A549 (cell line): ENCODE measurements at regions not wholly inside any gene's neighbourhood (a gene's known extent, or its start where the extent isn't known, plus 50 kb on each side); places are given as distances from the start of the nearest gene placed in this dataset.

Experiments used
- ATAC-seq, 2 experiments: fragments of 200-7000 bp in 1 of 2; fragments of >200 bp in 1 of 2; cut with Nextera tagmentation in 1 of 2; cut with Tn5 transposase in 1 of 2; 3 replicates each; pipeline versions ENCODE4 v1.8.0 to v1.9.1; 2018 to 2020; ENCODE audit warnings: mild to moderate bottlenecking in 1 of 2, moderate library complexity in 1 of 2
- CTCF ChIA-PET: fragments of 300-600 bp; sonication (Branson Sonifier 250); formaldehyde crosslinking; extraction: SDS; loops from one replicate; lab custom pipeline; 2021; ENCODE audit warnings: antibody characterized with exemption, inconsistent platforms; lab: Yijun Ruan, JAX
- POLR2A ChIA-PET: fragments of 350-600 bp; formaldehyde crosslinking; extraction: SDS; loops from one replicate; lab custom pipeline; 2021; ENCODE audit warnings: antibody characterized with exemption, inconsistent platforms; lab: Yijun Ruan, JAX
- DNase-seq, 2 experiments: peaks; one replicate each; pipeline versions ENCODE4 v3.0.0 to v3.0.0-alpha.2; 2011 to 2016; ENCODE audit warnings: low read depth in 1 of 2, low spot score in 1 of 2
- FAIRE-seq: peaks from 2 replicates; lab custom pipeline; 2011; peaks lifted over from hg19 to GRCh38; lab: Jason Lieb, UNC
- H3K27ac ChIP-seq, 2 experiments: fragments of >200 bp; sonication (Bioruptor Twin); formaldehyde crosslinking; 3 replicates each; pipeline ENCODE4 v1.5.1; 2016 to 2017
- H3K4me1 ChIP-seq: fragments of >200 bp; sonication (Bioruptor Twin); formaldehyde crosslinking; 3 replicates; pipeline ENCODE4 v1.6.1; 2016
- H3K4me2 ChIP-seq: fragments of >200 bp; sonication (Bioruptor Twin); formaldehyde crosslinking; 3 replicates; pipeline ENCODE4 v1.6.1; 2016
- H3K4me3 ChIP-seq: fragments of >200 bp; sonication (Bioruptor Twin); formaldehyde crosslinking; 3 replicates; pipeline ENCODE4 v1.5.1; 2016
- H3K9me3 ChIP-seq: fragments of >200 bp; sonication (Bioruptor Twin); formaldehyde crosslinking; 3 replicates; pipeline ENCODE4 v1.6.1; 2016
- ATOH8 ChIP-seq: fragments of 250-450 bp; sonication (Bioruptor Pico); IDR thresholded peaks from 2 replicates; pipeline ENCODE4 v1.5.0; 2020; ENCODE audit warnings: low read depth, mild to moderate bottlenecking, moderate library complexity
- BCL3 ChIP-seq: fragments of >200 bp; sonication (Bioruptor Twin); formaldehyde crosslinking; IDR thresholded peaks from 3 replicates; pipeline ENCODE4 v1.6.1; 2016
- BHLHE40 ChIP-seq: IDR thresholded peaks from 2 replicates; pipeline ENCODE4 v1.6.1; 2012; ENCODE audit warnings: low read depth, low read length, inconsistent platforms
- CEBPB ChIP-seq, 2 experiments: fragments of >200 bp in 1 of 2; sonication (Bioruptor Twin) in 1 of 2; formaldehyde crosslinking in 1 of 2; IDR thresholded peaks; 2 replicates each; pipeline ENCODE4 v1.6.1; 2012 to 2016
- CHD2 ChIP-seq: fragments of 150-350 bp; IDR thresholded peaks from 2 replicates; pipeline ENCODE4 v1.6.1; 2014; ENCODE audit warnings: low read length; ENCODE audit not compliant: partially characterized antibody
- E2F6 ChIP-seq: IDR thresholded peaks from 2 replicates; pipeline ENCODE4 v1.6.1; 2012; ENCODE audit warnings: low read depth, borderline replicate concordance
- ELK1 ChIP-seq: fragments of 150-350 bp; IDR thresholded peaks from 2 replicates; pipeline ENCODE4 v1.6.1; 2014; ENCODE audit warnings: low read depth, mild to moderate bottlenecking, low read length
- FOSL2 ChIP-seq, 2 experiments: fragments of 450-650 bp in 1 of 2; fragments of >200 bp in 1 of 2; sonication (Bioruptor Twin) in 1 of 2; formaldehyde crosslinking; IDR thresholded peaks; 2 replicates each; pipeline versions ENCODE4 v1.5.0 to v1.6.1; 2016 to 2020; ENCODE audit warnings: mild to moderate bottlenecking in 1 of 2, moderate library complexity in 1 of 2
- HDAC2 ChIP-seq: fragments of 200-600 bp; sonication (generic); IDR thresholded peaks from 2 replicates; pipeline ENCODE4 v1.6.1; 2016
- HES2 ChIP-seq: fragments of >200 bp; sonication (Bioruptor Twin); formaldehyde crosslinking; IDR thresholded peaks from 2 replicates; pipeline ENCODE4 v1.6.1; 2016
- HEYL ChIP-seq: fragments of 250-450 bp; sonication (Bioruptor Pico); IDR thresholded peaks from 2 replicates; pipeline ENCODE4 v1.8.0; 2021; ENCODE audit warnings: mild to moderate bottlenecking, moderate library complexity
- HMGXB4 ChIP-seq: fragments of 250-450 bp; sonication (Bioruptor Pico); IDR thresholded peaks from 2 replicates; pipeline ENCODE4 v1.5.0; 2021; ENCODE audit warnings: mild to moderate bottlenecking, moderate library complexity, borderline replicate concordance
- JUN ChIP-seq, 2 experiments: fragments of >200 bp; sonication (Bioruptor Twin); formaldehyde crosslinking; IDR thresholded peaks; 2 replicates in 1 of 2; 3 replicates in 1 of 2; pipeline ENCODE4 v1.6.1; 2016 to 2017
- JUNB ChIP-seq: fragments of >200 bp; sonication (Bioruptor Twin); formaldehyde crosslinking; IDR thresholded peaks from 2 replicates; pipeline ENCODE4 v1.6.1; 2016
- KDM5A ChIP-seq: fragments of 200-600 bp; sonication (generic); IDR thresholded peaks from 2 replicates; pipeline ENCODE4 v1.6.1; 2016; ENCODE audit warnings: antibody characterized with exemption, mild to moderate bottlenecking
- MAZ ChIP-seq: fragments of 150-350 bp; IDR thresholded peaks from 2 replicates; pipeline ENCODE4 v1.6.1; 2014; ENCODE audit warnings: antibody characterized with exemption, low read depth, low read length, borderline replicate concordance
- MYC ChIP-seq: IDR thresholded peaks from 2 replicates; pipeline ENCODE4 v1.6.1; 2012; ENCODE audit warnings: mild to moderate bottlenecking, inconsistent platforms, low read length, improper control_type of control experiment, borderline replicate concordance
- NFE2L2 ChIP-seq: fragments of 150-350 bp; conservative IDR thresholded peaks from 2 replicates; pipeline ENCODE4 v1.6.1; 2014; ENCODE audit warnings: low read length
- PBX3 ChIP-seq: IDR thresholded peaks from 2 replicates; pipeline ENCODE4 v1.6.1; 2012
- RNF2 ChIP-seq: fragments of 200-600 bp; sonication (generic); IDR thresholded peaks from 2 replicates; pipeline ENCODE4 v1.6.1; 2016; ENCODE audit warnings: low read depth, mild to moderate bottlenecking, antibody characterized with exemption, moderate library complexity, borderline replicate concordance
- SMC3 ChIP-seq: fragments of >200 bp; sonication (Bioruptor Twin); formaldehyde crosslinking; IDR thresholded peaks from 3 replicates; pipeline ENCODE4 v1.6.1; 2018; ENCODE audit warnings: inconsistent platforms
- SREBF2 ChIP-seq: fragments of 450-650 bp; IDR thresholded peaks from 2 replicates; pipeline ENCODE4 v1.6.1; 2014; ENCODE audit warnings: mild to moderate bottlenecking, moderate library complexity
- ZC3H11A ChIP-seq: fragments of 450-650 bp; IDR thresholded peaks from 2 replicates; pipeline ENCODE4 v1.6.1; 2014; ENCODE audit warnings: antibody characterized with exemption, mild to moderate bottlenecking
- ZFP36 ChIP-seq: fragments of 450-650 bp; IDR thresholded peaks from 2 replicates; pipeline ENCODE4 v1.6.1; 2014; ENCODE audit warnings: borderline replicate concordance; ENCODE audit not compliant: partially characterized antibody
- ZNF302 ChIP-seq: fragments of 250-450 bp; sonication (Bioruptor Pico); IDR thresholded peaks from 2 replicates; pipeline ENCODE4 v1.9.0; 2021; ENCODE audit warnings: inconsistent platforms, mild to moderate bottlenecking, moderate library complexity
- WGBS: methylation state at CpG from one replicate; pipeline ENCODE4 v1.1.6; 2017; ENCODE audit errors: missing lambda C conversion rate; 5-methylcytosine and 5-hydroxymethylcytosine counted together

GRCh38 chr7:56493196-56493595 lies 377.0 kb upstream of the NUPR2 start:
- Histone ChIP-seq H3K9me3 (peaks cover 19% of the 10 kb centered on the region; the same call in 2 of the 3 replicates), H3K4me3 (no peak overlapping the region), H3K4me2 (no peak overlapping the region), H3K4me1 (no peaks in the 10 kb centered on the region), H3K27ac (no peak overlapping the region)
- no peak for ATAC-seq
- ChIA-PET CTCF (no interaction called here), POLR2A (no interaction called here)
- no CpG with 5 or more reads among the region's 4 CpGs for WGBS
- no peak for FAIRE-seq
- no peak for DNase-seq
- TF ChIP-seq HMGXB4 (CRISPR knock-in tag) (no peak), FOSL2 (IDR thresholded peaks at IDR 0.05) (no peak), FOSL2 (CRISPR knock-in tag; IDR thresholded peaks at IDR 0.05) (no peak), KDM5A (no peak), ELK1 (no peak), ZFP36 (no peak), E2F6 (no peak), BHLHE40 (no peak), ZNF302 (CRISPR knock-in tag) (no peak), ZC3H11A (no peak), HES2 (no peak), SMC3 (no peak), HDAC2 (no peak), CEBPB (IDR thresholded peaks at IDR 0.05) (no peak), MYC (no peak)

GRCh38 chr7:56491636-56492425 lies 375.6 kb upstream of the NUPR2 start:
- no peak overlapping the region for H3K4me2 ChIP-seq
- peaks cover 19% of the 10 kb centered on the region; the same call in 2 of the 3 replicates for H3K9me3 ChIP-seq
- no peak for FAIRE-seq
- DNase-seq, result no peak
- no peak for ATAC-seq
- H3K27ac ChIP-seq, result no peak overlapping the region
- POLR2A ChIA-PET, result no interaction called here
- CTCF ChIA-PET, result no interaction called here
- H3K4me1 ChIP-seq, result no peaks in the 10 kb centered on the region
- TF ChIP-seq SREBF2, result no peak
- no peak for TF ChIP-seq JUNB
- TF ChIP-seq ZC3H11A, result no peak
- TF ChIP-seq MAZ, result no peak
- WGBS, result 4% methylated on average over 9 of the region's 9 CpGs
- no peak overlapping the region for H3K4me3 ChIP-seq

GRCh38 chr7:56483861-56484550 lies 367.8 kb upstream of the NUPR2 start:
- CTCF ChIA-PET, result interaction anchor here (1.5 kb wide), 1 partner anchor 14 kb away, joined by 5 read pairs; no protein-coding TSS in a partner anchor
- TF ChIP-seq JUNB (no peak), NFE2L2 (no peak), JUN (IDR thresholded peaks at IDR 0.05) (no peak), MAZ (no peak), BCL3 (no peak), CHD2 (no peak), HEYL (CRISPR knock-in tag) (no peak), ATOH8 (CRISPR knock-in tag) (no peak), PBX3 (no peak), MYC (no peak), ZNF302 (CRISPR knock-in tag) (no peak), RNF2 (no peak)

More at GRCh38 chr7:56483861-56484550, 367.8 kb upstream of the NUPR2 start:
- POLR2A ChIA-PET, result no interaction called here
- H3K9me3 ChIP-seq, result peaks cover 15% of the 10 kb centered on the region; the same call in 2 of the 3 replicates
- ATAC-seq, result no peak
- FAIRE-seq, result no peak
- DNase-seq, result no peak
- no peak overlapping the region for H3K4me3 ChIP-seq
- H3K4me1 ChIP-seq, result no peaks in the 10 kb centered on the region
- H3K4me2 ChIP-seq, result no peak overlapping the region
- no peak overlapping the region for H3K27ac ChIP-seq
- WGBS, result 52% methylated on average over 38 of the region's 40 CpGs
